ENCODE measurements at regions not wholly inside any gene's neighbourhood (a gene's known extent, or its start where the extent isn't known, plus 50 kb on each side); places are given as distances from the start of the nearest gene placed in this dataset.

DNA sequence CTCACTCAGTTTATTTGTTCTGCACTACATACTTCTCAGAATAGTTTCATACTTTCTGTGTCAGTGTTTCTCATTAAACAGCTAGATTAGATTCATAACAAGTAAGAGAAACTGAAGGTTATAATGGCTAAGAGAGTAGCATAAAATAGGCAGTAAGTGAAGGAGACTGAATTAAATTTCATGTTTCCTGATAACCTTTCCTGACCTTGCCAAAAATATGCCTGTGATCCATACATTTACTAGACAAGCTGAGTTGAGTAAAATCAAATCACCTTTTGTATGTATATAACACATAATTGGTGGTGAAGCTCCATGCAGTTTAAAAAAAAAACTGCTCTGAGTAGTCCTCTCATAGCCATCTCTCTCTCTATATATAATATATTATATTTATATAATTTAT, 545.3 kb upstream of the PCDH20 start (continued):
- TF ChIP-seq ZNF792 (CRISPR knock-in tag; IDR thresholded peaks at IDR 0.05) (no peak), ASH2L (IDR thresholded peaks at IDR 0.05; ENCODE audit: insufficient read length, low read depth, low read length) (no peak)

DNA sequence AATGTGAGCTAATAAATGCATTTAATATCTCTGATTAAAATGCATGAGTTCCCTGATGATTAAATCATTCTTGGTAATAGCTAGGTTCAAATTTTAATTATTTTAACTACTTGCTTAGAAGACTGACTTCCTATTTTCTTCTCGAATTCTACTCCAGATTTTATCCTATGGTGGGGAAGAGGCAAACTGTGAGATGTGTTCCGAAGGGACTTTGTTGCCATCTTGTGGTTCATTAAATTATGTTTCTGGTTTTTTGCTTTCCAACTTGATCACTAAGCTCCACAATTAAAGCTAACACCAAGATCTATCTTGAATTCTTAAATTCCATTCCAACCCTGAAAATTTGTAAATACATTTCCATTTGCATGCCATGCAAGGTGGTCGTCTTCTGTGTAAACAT, 538.4 kb upstream of the PCDH20 start:
- Histone ChIP-seq H3K4me1 (ENCODE audit: insufficient read depth, low read length) (no peaks in the 10 kb centered on the region), H4K20me1 (ENCODE audit: insufficient read depth, low read length) (no peaks in the 10 kb centered on the region), H3K4me3 (replicated peaks in 1 of 3; ENCODE audit: insufficient read depth in 1 of 3, low read depth in 2 of 3, low read length in 3 of 3) (no peak overlapping the region), H3K27ac (ENCODE audit: extremely low read length, insufficient read depth, low read length) (no peak overlapping the region), H3K79me2 (ENCODE audit: insufficient read depth, low read length) (no peaks in the 10 kb centered on the region), H3K9ac (ENCODE audit: insufficient read depth, low read depth, low read length) (no peak overlapping the region), H3K36me3 (replicated peaks in 1 of 2; ENCODE audit: control insufficient read depth in 1 of 2, insufficient read depth in 2 of 2, low read length in 2 of 2) (no peaks in the 10 kb centered on the region), H3K4me2 (ENCODE audit: low read depth, low read length) (no peak overlapping the region), H3K27me3 (ENCODE audit: control insufficient read depth in 1 of 2, insufficient read depth in 2 of 2, low read length in 2 of 2) (no peaks in the 10 kb centered on the region), H3K9me3 (ENCODE audit: low read length) (no peaks in the 10 kb centered on the region), H2AFZ (ENCODE audit: low read length) (no peak overlapping the region)
- DNase-seq (ENCODE audit: low spot score) (peak; percentile 4), FAIRE-seq (peak; percentile 39), ATAC-seq (peak; percentile 27; the same call in 1 of the 3 replicates)
- ChIA-PET POLR2A (no interaction called here), CTCF (ENCODE audit: low intra/inter-chr PET ratio, low total read pairs) (no interaction called here)
- TF ChIP-seq CTCF (CRISPR knock-in tag; IDR thresholded peaks at IDR 0.05) (peak; percentile 38), CC2D1A (CRISPR knock-in tag; IDR thresholded peaks at IDR 0.05) (no peak), YEATS2 (CRISPR knock-in tag; IDR thresholded peaks at IDR 0.05; ENCODE audit: borderline replicate concordance) (no peak), STAG1 (CRISPR knock-in tag; IDR thresholded peaks at IDR 0.05) (peak; percentile 57), ZNF234 (CRISPR knock-in tag; conservative IDR thresholded peaks at IDR 0.05) (no peak)
- TF ChIP-seq, protein P1, sequence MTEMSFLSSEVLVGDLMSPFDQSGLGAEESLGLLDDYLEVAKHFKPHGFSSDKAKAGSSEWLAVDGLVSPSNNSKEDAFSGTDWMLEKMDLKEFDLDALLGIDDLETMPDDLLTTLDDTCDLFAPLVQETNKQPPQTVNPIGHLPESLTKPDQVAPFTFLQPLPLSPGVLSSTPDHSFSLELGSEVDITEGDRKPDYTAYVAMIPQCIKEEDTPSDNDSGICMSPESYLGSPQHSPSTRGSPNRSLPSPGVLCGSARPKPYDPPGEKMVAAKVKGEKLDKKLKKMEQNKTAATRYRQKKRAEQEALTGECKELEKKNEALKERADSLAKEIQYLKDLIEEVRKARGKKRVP (CRISPR knock-in tag; IDR thresholded peaks at IDR 0.05): no peak
- no TSS peak for BruUV-seq (replicated peaks)
- WGBS (ENCODE audit: low lambda C conversion rate): 0% methylated on average over 3 of the region's 3 CpGs
- in situ Hi-C loops (cut with HindIII; ENCODE audit: extremely low pct_ligation_motif_present, low pct_unique_long_range_greater_than_20kb) (no loop called here), intact Hi-C loops (cut with micrococcal nuclease; ENCODE audit: unreplicated experiment) (loop anchor here (1.0 to 5.0 kb wide), 3 partner anchors 73 to 827 kb away; no protein-coding TSS in a partner anchor)
